ENCODE measurements at regions not wholly inside any gene's neighbourhood (a gene's known extent, or its start where the extent isn't known, plus 50 kb on each side); places are given as distances from the start of the nearest gene placed in this dataset.

DNA sequence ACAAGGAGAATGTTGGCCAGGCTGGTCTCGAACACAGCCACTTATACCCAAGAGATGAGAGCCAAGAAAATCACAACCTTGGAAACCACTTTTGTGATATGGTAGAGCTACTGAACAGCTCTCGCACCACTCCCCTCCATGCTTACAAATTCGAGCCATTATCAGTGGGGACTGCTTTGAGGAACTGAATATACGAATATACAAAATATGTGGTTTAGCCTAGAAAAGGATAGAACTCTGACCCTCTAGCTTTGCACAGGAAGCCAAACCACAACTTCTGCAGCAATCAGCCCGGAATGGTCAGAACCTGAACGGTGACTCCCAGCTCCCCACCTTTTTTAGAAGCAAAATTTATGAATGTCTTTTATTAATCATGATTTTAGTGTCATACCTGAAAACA lies 129.8 kb upstream of the TMEM132C start:
- Histone ChIP-seq H4K5ac (ENCODE audit: insufficient read length, low read depth, low read length) (no peak overlapping the region), H3K4ac (ENCODE audit: low read depth, low read length) (no peak overlapping the region), H3K79me1 (ENCODE audit: insufficient read depth, low read depth, low read length, poor library complexity, severe bottlenecking) (no peaks in the 10 kb centered on the region), H4K91ac (ENCODE audit: insufficient read length, low read depth, low read length) (no peak overlapping the region), H2BK20ac (ENCODE audit: low read depth, low read length, poor library complexity, severe bottlenecking) (no peak overlapping the region), H3K27ac (ENCODE audit: insufficient read length, low read depth, low read length) (no peak overlapping the region), H3K4me2 (ENCODE audit: insufficient read depth, insufficient read length, low read length) (no peak overlapping the region), H4K8ac (replicated peaks; ENCODE audit: insufficient read length, low read depth, low read length) (no peak overlapping the region), H3K23ac (ENCODE audit: insufficient read length, low read depth, low read length) (no peak overlapping the region), H3T11ph (ENCODE audit: low read length) (no peak overlapping the region), H3K18ac (ENCODE audit: insufficient read length, low read depth, low read length) (no peak overlapping the region), H2BK12ac (ENCODE audit: insufficient read length, low read depth, low read length) (no peak overlapping the region), H3K14ac (ENCODE audit: insufficient read depth, low read length) (no peak overlapping the region), H4K20me1 (ENCODE audit: control insufficient read depth, insufficient read depth, insufficient read length) (no peaks in the 10 kb centered on the region), H3K9ac (ENCODE audit: extremely low read depth, insufficient read length, low read length) (no peak overlapping the region), H2AFZ (ENCODE audit: low read length) (no peak overlapping the region), H3K4me1 (ENCODE audit: insufficient read depth, low read length) (no peaks in the 10 kb centered on the region), H3K79me2 (ENCODE audit: insufficient read depth, low read length) (no peaks in the 10 kb centered on the region), H2BK120ac (ENCODE audit: low read depth, low read length, poor library complexity, severe bottlenecking) (no peak overlapping the region), H2BK15ac (ENCODE audit: low read depth, low read length) (no peak overlapping the region), H2AK5ac (ENCODE audit: insufficient read length, low read length) (no peak overlapping the region), H3K27me3 (ENCODE audit: insufficient read depth, low read length) (no peaks in the 10 kb centered on the region), H3K23me2 (ENCODE audit: insufficient read length, low read depth, low read length, poor library complexity, severe bottlenecking) (no peaks in the 10 kb centered on the region), H3K56ac (ENCODE audit: insufficient read length, low read depth, low read length) (no peak overlapping the region), H3K9me3 (ENCODE audit: control insufficient read depth, low read depth, low read length) (no peaks in the 10 kb centered on the region), H2BK5ac (ENCODE audit: insufficient read length, low read length) (no peak overlapping the region)
- H3K4me1 Mint-ChIP-seq = peaks cover 5 to 7% of the 10 kb centered on the region in 2 experiments; a peak in 3 of 4 replicates
- H3K27ac Mint-ChIP-seq = no peak overlapping the region
- no peak for DNase-seq
- H3K27me3 Mint-ChIP-seq (ENCODE audit: low read depth) = peaks cover 2% of the 10 kb centered on the region; the same call in 1 of the 2 replicates
- TF ChIP-seq CTCF (conservative IDR thresholded peaks at IDR 0.05) = no peak
- WGBS (ENCODE audit: extremely low coverage, insufficient read length, low lambda C conversion rate) = no CpG with 5 or more reads among the region's 6 CpGs
- peaks cover 4 to 6% of the 10 kb centered on the region in 2 experiments; a peak in 3 of 5 replicates for H3K9me3 Mint-ChIP-seq
- H3K36me3 Mint-ChIP-seq (ENCODE audit: insufficient read depth in 1 of 3, low read depth in 3 of 3) = peaks cover 0 to 8% (median 0%) of the 10 kb centered on the region in 3 experiments; a peak in 3 of 7 replicates
- H3K4me3 Mint-ChIP-seq = no peak overlapping the region

Data from H9 (cell line).